HG02642 (cell line): ENCODE measurements at regions not wholly inside any gene's neighbourhood (a gene's known extent, or its start where the extent isn't known, plus 50 kb on each side); places are given as distances from the start of the nearest gene placed in this dataset.

Source experiments
- ATAC-seq: cut with Tn5 transposase; IDR thresholded peaks from one replicate; pipeline ENCODE4 v1.9.1; 2021; ENCODE audit warnings: mild to moderate bottlenecking; ENCODE audit not compliant: unreplicated experiment, poor library complexity

GRCh38 chr13:50706505-50706904 is 137.0 kb downstream of the DLEU7 start:
- ATAC-seq = no peak

- ATAC-seq = no peak
Observed at GRCh38 chr13:50707628-50708027, 135.9 kb downstream of the DLEU7 start.

- ATAC-seq = no peak
Observed at GRCh38 chr13:50708461-50708860, 135.0 kb downstream of the DLEU7 start.

GRCh38 chr13:50709058-50709457 is 134.4 kb downstream of the DLEU7 start:
- no peak for ATAC-seq

GRCh38 chr13:50711131-50711815 is 132.2 kb downstream of the DLEU7 start:
- ATAC-seq = no peak

- no peak for ATAC-seq
Observed at GRCh38 chr13:50711996-50712395, 131.5 kb downstream of the DLEU7 start.

- ATAC-seq = no peak
Observed at GRCh38 chr13:50712456-50712855, 131.0 kb downstream of the DLEU7 start.

GRCh38 chr13:50712881-50713280 is 130.6 kb downstream of the DLEU7 start:
- ATAC-seq = no peak

- ATAC-seq = no peak
Observed at GRCh38 chr13:50713523-50714248, 129.8 kb downstream of the DLEU7 start.

GRCh38 chr13:50714891-50715290 is 128.6 kb downstream of the DLEU7 start:
- no peak for ATAC-seq

GRCh38 chr13:50715402-50716146 is 127.9 kb downstream of the DLEU7 start:
- no peak for ATAC-seq

GRCh38 chr13:50720861-50721671 is 122.4 kb downstream of the DLEU7 start:
- ATAC-seq = no peak

- ATAC-seq = no peak
Observed at GRCh38 chr13:50721672-50721992, 121.9 kb downstream of the DLEU7 start.

GRCh38 chr13:50722440-50723125 is 120.9 kb downstream of the DLEU7 start:
- ATAC-seq = no peak

- no peak for ATAC-seq
Observed at GRCh38 chr13:50724438-50724837, 119.1 kb downstream of the DLEU7 start.

GRCh38 chr13:50724913-50725312 is 118.6 kb downstream of the DLEU7 start:
- ATAC-seq = no peak

- ATAC-seq = no peak
Observed at GRCh38 chr13:50726164-50726563, 117.3 kb downstream of the DLEU7 start.

- ATAC-seq = no peak
Observed at GRCh38 chr13:50729177-50729576, 114.3 kb downstream of the DLEU7 start.

GRCh38 chr13:50730496-50731351 is 112.8 kb downstream of the DLEU7 start:
- no peak for ATAC-seq
